ENCODE measurements at regions not wholly inside any gene's neighbourhood (a gene's known extent, or its start where the extent isn't known, plus 50 kb on each side); places are given as distances from the start of the nearest gene placed in this dataset.

GRCh38 chr2:81974216-81974615 is 1669.7 kb upstream of the LRRTM1 start:
- H3K4me3 ChIP-seq (ENCODE audit: low read depth, low read length) = no peak overlapping the region
- no peak for DNase-seq (ENCODE audit: low read depth)
- TF ChIP-seq CTCF (IDR thresholded peaks at IDR 0.05; ENCODE audit: low read depth, low read length, missing control alignments) = no peak

- DNase-seq (ENCODE audit: low read depth) = no peak
- TF ChIP-seq CTCF (IDR thresholded peaks at IDR 0.05; ENCODE audit: low read depth, low read length, missing control alignments) = no peak
- H3K4me3 ChIP-seq (ENCODE audit: low read depth, low read length) = no peak overlapping the region
These were observed 1638.3 kb upstream of the LRRTM1 start for GRCh38 chr2:81942876-81943275.

- no peak for DNase-seq (ENCODE audit: low read depth)
- no peak for TF ChIP-seq CTCF (IDR thresholded peaks at IDR 0.05; ENCODE audit: low read depth, low read length, missing control alignments)
- no peak overlapping the region for H3K4me3 ChIP-seq (ENCODE audit: low read depth, low read length)
These were observed 1637.7 kb upstream of the LRRTM1 start for GRCh38 chr2:81942136-81942680.

GRCh38 chr2:81940266-81940955 is 1635.9 kb upstream of the LRRTM1 start:
- no peak overlapping the region for H3K4me3 ChIP-seq (ENCODE audit: low read depth, low read length)
- TF ChIP-seq CTCF (IDR thresholded peaks at IDR 0.05; ENCODE audit: low read depth, low read length, missing control alignments) = no peak
- no peak for DNase-seq (ENCODE audit: low read depth)

GRCh38 chr2:81937944-81938343 is 1633.4 kb upstream of the LRRTM1 start:
- TF ChIP-seq CTCF (IDR thresholded peaks at IDR 0.05; ENCODE audit: low read depth, low read length, missing control alignments) = no peak
- no peak overlapping the region for H3K4me3 ChIP-seq (ENCODE audit: low read depth, low read length)
- no peak for DNase-seq (ENCODE audit: low read depth)

- DNase-seq (ENCODE audit: low read depth) = no peak
- TF ChIP-seq CTCF (IDR thresholded peaks at IDR 0.05; ENCODE audit: low read depth, low read length, missing control alignments) = no peak
- no peak overlapping the region for H3K4me3 ChIP-seq (ENCODE audit: low read depth, low read length)
These were observed 1599.0 kb upstream of the LRRTM1 start for GRCh38 chr2:81903534-81903933.

DNA sequence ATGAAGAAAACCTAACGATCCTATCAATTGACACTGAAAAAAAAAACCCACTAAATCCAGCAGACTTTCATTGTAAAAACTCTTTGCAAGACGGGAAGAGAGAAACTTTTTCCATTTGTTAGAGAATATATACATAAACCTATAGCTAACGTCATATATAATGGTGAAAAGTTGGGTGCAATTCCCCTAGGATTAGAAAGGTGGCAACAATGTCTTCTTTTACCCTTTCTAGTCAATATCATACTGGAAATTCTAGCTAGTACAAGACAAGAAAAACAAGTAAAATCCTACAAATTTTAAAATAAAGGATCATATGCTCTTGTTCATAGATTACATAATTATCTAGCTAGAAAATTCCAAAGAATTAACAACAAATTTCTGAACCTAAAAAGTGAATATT is 1596.5 kb upstream of the LRRTM1 start:
- no peak for DNase-seq (ENCODE audit: low read depth)
- no peak overlapping the region for H3K4me3 ChIP-seq (ENCODE audit: low read depth, low read length)
- TF ChIP-seq CTCF (IDR thresholded peaks at IDR 0.05; ENCODE audit: low read depth, low read length, missing control alignments) = no peak
